Activated CD4-positive, alpha-beta T cell treated with anti-CD3 and anti-CD28 coated beads, Interleukin-2, amount 50 U/mL, for 24 hours (primary cell): ENCODE measurements at regions not wholly inside any gene's neighbourhood (a gene's known extent, or its start where the extent isn't known, plus 50 kb on each side); places are given as distances from the start of the nearest gene placed in this dataset.
"Not testable (repeated sequence)": the region's sequence is repeated elsewhere in the genome, so short reads cannot be mapped to it uniquely, and the experiment has no call there.

Experiments used
- DNase-seq, 2 donors: peaks; one replicate each; pipeline ENCODE4 v3.0.0-alpha.2; 2020; ENCODE audit warnings: low read depth in 1 of 2, low spot score in 1 of 2

- DNase-seq: no peak
Measured at GRCh38 chr4:13981499-13981898, 354.0 kb upstream of the BOD1L1 start.

DNA sequence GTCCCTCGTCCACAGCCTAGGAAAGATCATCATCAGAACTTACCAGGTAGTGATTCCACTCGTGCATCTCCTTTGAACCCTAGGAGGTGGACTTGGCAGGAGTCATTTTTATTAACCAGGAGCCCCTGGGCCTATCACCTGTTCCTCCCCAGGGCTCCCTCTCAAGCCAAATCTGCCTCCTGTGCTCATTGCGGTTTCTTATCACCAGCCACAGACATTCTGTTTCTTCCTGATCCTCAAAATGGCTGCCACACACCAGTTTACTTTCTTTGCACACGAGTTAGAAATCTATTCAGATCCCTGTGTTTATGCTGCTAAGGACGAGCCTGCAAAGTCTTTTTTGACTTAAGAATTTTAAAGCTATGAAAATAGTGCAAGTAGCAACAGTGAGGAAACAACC, 354.5 kb upstream of the BOD1L1 start:
- no peak for DNase-seq

GRCh38 chr4:13983189-13983790, 355.8 kb upstream of the BOD1L1 start:
- no peak for DNase-seq

DNA sequence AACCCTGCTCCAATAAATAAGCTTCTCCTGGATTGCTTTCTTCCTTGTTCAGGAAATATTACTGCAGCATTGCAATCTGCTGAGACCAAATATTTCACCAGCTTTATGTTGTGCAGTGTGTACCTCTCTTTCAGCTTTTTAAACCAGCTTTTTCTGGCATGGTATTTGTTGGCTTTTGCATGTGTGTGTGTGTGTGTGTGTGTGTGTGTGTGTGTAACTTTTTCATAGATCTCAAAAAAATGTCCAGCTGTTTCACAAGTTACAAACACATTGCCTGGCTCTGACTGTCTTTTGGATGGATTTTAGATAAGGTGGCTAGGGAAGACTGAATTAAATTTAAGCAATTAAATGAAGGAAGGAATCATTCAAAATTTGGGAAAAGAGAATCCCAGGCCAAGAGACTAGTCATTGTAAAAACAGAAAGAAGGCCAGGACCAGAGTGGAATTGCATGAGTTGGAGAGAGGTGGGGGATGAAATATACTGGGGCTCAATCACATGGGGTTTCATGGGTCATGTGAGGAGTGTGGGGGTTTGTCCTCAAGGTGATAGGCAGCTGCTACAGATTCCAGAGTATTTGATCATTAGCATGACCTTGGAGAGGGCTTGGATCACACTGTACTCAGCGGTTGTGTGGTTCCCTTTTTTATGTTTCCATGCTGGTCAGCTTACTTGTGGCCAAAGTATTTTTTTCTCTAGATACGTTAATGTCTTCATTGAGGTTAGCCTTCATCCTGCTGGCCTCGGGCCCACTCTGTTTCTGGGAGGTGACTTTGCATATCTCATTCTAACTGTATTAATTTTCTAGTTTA, 357.7 kb upstream of the BOD1L1 start:
- no peak for DNase-seq

GRCh38 chr4:13985837-13986236, 358.3 kb upstream of the BOD1L1 start:
- DNase-seq: no peak

GRCh38 chr4:13986548-13986947, 359.0 kb upstream of the BOD1L1 start:
- no peak for DNase-seq

DNA sequence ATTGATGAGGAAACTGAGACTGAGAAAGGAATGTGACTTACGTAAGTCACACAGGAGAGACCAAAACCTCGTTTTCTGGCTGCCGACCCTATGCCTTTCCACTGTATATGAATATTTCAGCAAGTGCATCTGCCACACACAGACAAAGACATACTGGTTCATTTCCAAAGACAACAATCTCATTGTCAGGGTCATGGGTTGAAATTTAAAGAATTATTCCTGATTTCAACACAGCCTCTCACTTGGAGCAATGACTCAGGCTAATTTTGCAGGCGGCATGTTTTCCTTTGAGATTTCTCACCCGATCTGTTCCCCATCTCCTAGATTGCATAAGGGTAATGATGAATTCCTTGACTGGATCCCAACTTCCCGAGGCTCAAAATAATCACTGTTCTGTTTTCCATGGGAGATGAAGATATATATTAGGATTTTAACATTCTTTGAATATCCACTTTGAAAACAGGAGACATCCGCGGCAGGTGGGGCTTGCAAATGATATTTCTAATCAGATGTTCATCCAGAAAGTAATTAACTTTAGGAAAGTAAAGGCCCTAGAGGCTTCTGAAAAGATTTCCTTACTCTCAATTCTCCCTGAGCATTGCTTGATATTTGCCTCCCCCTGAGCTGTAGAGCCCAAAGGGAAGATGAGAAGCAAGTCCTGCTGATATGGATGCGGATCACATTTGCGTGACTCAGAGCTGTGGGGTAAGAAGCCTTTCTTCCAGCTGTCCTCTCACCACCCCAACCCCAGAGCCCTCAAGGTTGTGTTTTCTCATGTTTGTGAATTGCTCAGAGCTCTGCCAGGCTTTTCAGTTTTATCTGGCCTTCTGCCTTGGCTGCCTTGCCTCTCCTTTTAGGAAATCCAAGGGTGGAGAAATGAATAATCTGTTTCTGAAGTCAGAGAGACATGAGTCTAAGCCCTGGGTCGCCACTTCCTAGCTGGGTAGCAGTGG, 361.1 kb upstream of the BOD1L1 start:
- DNase-seq: no peak

GRCh38 chr4:13989501-13989900, 362.0 kb upstream of the BOD1L1 start:
- DNase-seq: no peak

DNA sequence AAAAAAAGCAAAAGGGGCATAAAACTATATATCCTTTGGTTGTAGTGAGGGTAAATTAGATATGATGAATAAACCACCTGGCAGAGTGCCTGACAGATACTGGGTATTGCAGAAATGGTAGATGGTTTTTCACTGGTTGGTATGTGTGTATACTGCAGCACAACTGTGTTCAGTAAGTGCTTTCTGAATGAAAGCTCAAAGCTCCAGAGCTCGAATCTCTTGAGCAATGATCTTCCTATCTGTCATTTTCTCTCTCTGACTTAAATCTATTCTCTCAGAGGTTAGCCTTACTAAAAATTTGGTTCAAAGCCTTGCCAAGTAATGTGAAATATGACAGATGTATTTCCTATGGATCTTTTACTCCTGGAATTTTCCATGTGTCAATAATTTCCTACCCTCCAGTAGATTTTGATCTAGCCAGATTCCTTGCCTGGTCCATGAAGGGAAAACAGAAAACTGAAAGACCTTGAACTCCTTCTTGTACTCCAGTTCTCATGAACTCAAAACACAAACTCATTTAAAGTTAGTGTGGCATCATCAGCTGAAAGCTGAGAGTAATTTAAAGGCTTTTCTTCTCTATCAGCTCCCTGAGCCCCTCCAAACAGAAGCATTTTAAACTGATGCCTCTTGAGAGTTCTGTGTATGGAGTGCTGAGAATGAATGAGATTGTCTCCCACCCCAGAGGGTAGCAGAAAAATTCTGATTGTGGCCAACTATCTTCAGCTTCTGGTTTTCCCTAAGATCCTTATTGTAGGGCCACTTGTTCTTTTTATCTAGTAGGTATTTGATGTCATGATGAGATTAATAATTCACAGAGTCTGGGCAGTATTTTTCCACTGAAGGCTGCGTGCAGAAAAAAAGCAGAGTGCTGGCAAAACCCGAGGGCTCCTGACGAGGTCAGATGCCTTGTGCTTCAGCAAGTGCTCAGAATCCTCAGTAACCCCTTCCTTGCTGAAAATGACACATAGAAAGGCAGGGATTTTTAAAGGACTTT, 363.4 kb upstream of the BOD1L1 start:
- no peak for DNase-seq

DNA sequence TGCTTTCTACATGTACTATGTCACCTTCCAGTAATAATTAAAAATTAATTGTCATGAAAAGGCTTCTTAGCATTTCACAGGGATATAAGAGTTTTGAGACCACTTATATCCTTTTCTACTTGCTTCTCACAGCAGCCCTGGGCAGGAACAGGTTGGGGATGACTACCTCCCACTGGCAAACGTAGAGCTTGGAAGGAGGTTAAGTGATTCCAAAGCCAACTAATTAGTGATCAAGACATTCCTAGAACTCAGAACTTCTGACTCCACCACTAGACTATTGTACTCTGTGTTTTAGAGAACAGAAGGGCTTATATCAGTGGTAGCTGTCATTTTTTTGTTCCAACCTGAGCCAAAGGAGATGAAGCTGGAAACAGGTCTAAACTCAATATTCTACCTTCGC, 364.5 kb upstream of the BOD1L1 start:
- DNase-seq: no peak

- DNase-seq: no peak
Measured at GRCh38 chr4:13992975-13993520, 365.5 kb upstream of the BOD1L1 start.

- DNase-seq: no peak
Measured at GRCh38 chr4:13994016-13994415, 366.5 kb upstream of the BOD1L1 start.

GRCh38 chr4:13998850-13999445, 371.4 kb upstream of the BOD1L1 start:
- DNase-seq: no peak

GRCh38 chr4:14000091-14000814, 372.7 kb upstream of the BOD1L1 start:
- DNase-seq: no peak

GRCh38 chr4:14002331-14002730, 374.8 kb upstream of the BOD1L1 start:
- not testable (repeated sequence) for DNase-seq

- no peak for DNase-seq
Measured at GRCh38 chr4:14008494-14008893, 381.0 kb upstream of the BOD1L1 start.

DNA sequence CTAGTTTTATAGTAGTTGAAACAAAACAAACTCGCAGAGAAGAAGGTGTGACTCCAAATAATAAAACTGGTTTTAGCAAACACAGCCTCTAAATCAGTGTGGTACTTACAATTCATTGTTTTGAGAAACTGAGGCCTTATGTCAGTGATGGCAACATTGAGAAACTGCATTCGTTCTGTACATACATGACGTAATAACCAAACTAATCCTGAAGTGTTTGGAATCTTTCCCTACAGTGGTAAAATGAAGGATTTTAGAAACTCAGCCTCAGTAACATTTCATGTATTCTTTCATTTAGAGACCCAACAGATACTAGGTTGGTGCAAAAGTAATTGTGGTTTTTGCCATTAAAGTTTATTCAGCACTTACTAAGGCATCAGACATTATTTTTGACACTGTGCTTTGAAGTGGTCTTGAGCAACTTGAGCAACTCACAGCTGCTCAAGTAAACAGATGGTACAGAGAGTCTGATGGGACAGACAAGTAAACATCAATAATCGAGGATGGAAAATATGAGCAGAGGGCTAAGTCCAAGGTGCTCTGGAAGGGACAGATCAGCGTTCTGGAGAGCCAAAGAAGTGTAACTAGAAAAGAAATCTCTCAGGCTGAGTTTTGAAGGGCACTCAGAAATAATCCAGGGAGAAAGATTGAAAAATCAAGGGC, 390.8 kb upstream of the BOD1L1 start:
- DNase-seq: no peak

DNA sequence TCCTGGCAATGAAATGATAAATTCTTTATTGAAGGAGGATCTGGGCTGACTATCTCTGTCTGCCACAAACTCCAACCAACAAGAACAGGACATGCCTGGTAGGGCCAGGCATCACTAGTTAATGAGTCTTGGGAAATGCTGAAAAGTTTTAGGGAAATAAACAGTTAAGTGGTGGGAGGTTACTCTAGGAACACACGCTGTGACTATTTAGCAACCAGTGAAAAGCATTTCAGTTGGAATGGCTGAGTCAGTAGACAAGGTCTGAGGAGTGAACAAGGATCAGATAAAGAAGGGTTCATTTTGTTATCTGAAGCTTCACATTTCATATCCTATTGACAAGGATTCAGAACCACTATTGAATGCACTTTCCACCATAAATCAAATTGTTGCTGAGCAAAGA, 394.9 kb upstream of the BOD1L1 start:
- no peak for DNase-seq

DNA sequence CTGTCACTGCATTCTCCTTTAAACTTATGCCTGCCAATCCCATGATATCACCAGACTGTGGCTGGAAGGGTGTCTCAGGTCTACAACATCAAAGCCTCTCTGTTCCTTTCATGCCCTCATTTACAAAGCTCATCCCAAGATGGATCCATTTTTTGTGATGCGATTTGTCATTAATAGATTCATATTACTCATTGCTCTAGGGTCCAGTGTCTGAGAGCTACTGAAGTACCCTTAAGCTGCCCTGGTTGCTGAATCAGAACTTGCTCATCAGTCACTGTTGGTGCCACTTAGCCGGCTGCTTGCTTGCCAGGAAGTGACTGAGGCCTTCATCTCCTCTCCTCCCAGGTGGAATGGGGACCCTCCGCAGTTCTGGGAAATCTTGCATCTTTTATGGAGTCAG, 395.5 kb upstream of the BOD1L1 start:
- DNase-seq: no peak
